KOPT-K1 (cell line): ENCODE measurements at regions not wholly inside any gene's neighbourhood (a gene's known extent, or its start where the extent isn't known, plus 50 kb on each side); places are given as distances from the start of the nearest gene placed in this dataset.

ENCODE experiments used
- H3K27ac ChIP-seq: fragments of 200-600 bp; sonication (generic); 2 replicates; pipeline ENCODE4 v1.5.1; 2016; ENCODE audit warnings: antibody characterized with exemption, mild to moderate bottlenecking, low read depth, low read length; ENCODE audit not compliant: poor library complexity, severe bottlenecking
- H3K36me3 ChIP-seq: fragments of 200-600 bp; sonication (generic); 2 replicates; pipeline ENCODE4 v1.5.1; 2017; ENCODE audit warnings: antibody characterized with exemption, mild to moderate bottlenecking, low read length, moderate library complexity; ENCODE audit not compliant: insufficient read depth
- H3K9me3 ChIP-seq: fragments of 200-600 bp; sonication (generic); 2 replicates; pipeline ENCODE4 v1.5.1; 2017; ENCODE audit warnings: antibody characterized with exemption, low read length, mild to moderate bottlenecking; ENCODE audit not compliant: insufficient read depth, poor library complexity, severe bottlenecking

DNA sequence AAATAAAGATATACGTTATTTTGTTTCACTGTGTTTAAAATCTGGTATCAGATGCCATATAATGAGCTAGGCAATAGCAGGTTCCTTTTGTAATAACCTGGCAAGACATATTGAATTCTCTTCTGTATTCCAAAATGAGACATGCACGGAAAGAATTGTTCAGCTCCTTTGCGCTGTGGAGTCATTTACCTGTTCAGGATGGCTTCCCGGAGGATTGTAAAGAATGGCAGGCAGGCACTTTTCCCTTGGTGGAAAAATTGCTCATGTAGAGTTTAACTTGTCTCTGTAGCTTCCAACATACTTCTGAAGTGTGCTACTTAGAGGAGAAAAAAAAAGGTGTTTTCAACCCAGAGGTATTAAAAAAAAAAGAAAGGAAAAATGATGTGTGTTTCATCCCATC lies 805.2 kb downstream of the GALC start:
- Histone ChIP-seq H3K27ac (no peak overlapping the region), H3K36me3 (no peaks in the 10 kb centered on the region), H3K9me3 (no peaks in the 10 kb centered on the region)

DNA sequence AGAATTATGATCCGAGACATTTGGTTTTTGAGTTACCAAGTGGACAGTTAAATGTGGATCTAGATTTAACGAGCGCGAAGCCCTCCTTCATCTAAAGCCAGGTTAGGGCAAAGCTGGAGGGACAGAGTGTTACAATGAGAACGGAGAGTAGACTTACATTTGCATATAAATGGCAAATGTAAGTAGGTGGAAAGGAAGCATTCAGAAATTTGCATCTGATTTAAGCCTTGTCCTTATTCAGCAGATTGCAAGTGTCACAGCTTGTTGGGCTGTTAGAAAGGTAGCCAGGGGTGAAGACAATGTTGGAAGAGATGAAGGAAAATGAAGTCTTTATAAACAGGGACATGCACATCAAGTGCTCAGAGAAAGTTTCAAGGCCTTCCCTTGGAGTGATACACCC lies 806.2 kb downstream of the GALC start:
- no peaks in the 10 kb centered on the region for H3K9me3 ChIP-seq
- no peak overlapping the region for H3K27ac ChIP-seq
- H3K36me3 ChIP-seq, result no peaks in the 10 kb centered on the region

DNA sequence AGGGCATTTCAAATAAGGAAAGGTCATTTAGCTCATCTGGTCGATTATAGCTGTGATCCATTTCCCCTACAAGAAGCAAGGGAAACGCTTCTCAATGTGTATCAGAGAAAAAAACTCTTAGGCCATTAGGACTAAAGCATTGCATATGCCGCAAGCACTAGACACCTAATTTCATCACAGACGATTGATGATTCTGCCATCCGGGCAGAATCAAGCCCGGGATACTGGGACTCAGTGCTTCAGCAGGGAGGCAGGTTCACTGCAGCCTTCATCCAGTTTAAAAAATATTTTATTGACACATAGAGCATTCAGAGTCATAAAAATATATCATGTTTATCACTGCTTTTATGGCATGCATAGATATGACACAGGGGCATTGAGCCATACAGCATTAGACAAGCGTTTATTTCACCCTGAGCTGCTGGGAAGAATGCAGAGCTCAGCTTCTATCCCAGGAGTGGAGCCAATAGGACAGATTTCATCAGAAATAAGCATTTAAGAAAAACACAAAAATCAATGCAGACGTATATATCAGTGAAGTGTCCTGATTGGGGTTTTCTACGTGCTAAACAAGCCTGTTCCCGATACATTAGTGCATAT lies 806.9 kb downstream of the GALC start:
- Histone ChIP-seq H3K36me3 (no peaks in the 10 kb centered on the region), H3K27ac (no peak overlapping the region)

DNA sequence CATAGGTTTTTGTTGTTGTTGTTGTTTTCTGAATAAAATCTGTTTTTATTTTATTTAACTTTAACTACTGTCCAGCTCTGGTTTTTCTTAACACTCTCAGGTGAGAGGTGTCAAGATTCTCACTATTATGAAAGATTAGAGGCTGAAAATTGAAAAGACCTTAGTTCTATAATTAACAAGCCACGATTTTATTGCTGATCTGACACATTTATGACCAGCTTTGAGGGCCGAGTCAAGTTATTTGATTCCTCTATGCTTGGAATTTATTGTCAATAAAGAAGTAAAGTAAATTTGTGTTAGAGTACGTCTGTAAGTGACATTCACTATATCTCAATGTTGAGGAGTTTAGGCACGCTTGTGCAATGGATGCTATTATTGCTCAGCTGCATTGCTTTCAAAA lies 808.8 kb downstream of the GALC start:
- no peaks in the 10 kb centered on the region for H3K36me3 ChIP-seq
- no peaks in the 10 kb centered on the region for H3K9me3 ChIP-seq
- H3K27ac ChIP-seq, result no peak overlapping the region

More for the DNA sequence above, 806.9 kb downstream of the GALC start:
- no peaks in the 10 kb centered on the region for H3K9me3 ChIP-seq

DNA sequence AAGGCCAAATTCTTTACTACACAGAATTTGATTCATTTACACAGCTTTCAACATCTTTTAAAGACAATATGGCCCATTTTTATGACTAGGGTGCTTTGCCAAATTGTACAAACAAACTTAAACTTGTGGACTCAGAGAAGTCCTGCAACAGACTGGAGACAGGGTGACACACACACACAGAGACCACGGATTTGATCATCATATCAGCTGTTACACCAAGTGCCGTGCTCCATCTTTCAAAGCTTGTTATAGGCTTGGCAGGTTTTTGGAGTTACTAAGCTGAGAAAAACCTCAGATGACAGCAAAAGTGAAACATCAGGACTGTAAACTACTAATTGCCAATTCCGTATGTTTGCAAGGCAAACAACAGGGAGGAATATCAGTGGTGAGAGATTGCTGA lies 811.7 kb downstream of the GALC start:
- no peak overlapping the region for H3K27ac ChIP-seq
- H3K36me3 ChIP-seq, result no peaks in the 10 kb centered on the region
- H3K9me3 ChIP-seq, result no peaks in the 10 kb centered on the region

DNA sequence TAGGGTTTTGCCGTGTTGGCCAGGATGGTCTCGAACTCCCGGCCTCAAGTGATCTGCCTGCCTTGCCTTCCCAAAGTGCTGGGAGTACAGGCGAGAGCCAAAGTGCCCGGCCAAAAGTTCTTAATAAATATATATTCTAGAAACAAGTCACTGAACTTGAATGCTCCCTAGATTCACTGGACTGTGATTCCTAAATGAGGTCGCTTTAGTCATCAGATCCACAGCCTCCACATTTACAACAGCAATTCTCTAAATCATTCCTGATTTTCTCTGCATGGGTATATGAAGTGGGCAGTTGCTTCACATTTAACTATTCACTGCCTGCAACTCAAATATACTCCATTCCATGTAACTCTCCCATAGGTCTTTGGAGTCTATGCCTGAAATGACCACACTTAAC lies 813.0 kb downstream of the GALC start:
- Histone ChIP-seq H3K9me3 (no peaks in the 10 kb centered on the region), H3K27ac (no peak overlapping the region), H3K36me3 (no peaks in the 10 kb centered on the region)

DNA sequence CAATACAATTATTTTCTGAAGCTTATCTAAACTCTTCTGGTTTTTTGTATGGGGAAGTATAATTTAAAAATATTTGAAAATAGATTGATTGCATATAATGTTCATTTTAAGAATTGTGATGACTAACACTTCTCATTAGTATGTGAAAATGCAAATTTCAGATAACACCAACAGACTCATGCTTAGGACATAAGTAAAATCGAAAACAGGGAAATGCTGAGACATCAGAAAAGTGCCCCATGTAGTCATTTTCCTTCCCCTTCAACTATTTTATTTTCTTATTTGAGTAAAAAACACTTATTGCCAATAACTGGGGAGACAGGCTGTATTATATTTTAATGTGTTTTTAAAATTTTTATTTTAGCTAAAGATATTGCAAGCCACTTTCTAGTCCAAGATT lies 814.7 kb downstream of the GALC start:
- no peaks in the 10 kb centered on the region for H3K9me3 ChIP-seq
- H3K27ac ChIP-seq, result no peak overlapping the region
- H3K36me3 ChIP-seq, result no peaks in the 10 kb centered on the region

DNA sequence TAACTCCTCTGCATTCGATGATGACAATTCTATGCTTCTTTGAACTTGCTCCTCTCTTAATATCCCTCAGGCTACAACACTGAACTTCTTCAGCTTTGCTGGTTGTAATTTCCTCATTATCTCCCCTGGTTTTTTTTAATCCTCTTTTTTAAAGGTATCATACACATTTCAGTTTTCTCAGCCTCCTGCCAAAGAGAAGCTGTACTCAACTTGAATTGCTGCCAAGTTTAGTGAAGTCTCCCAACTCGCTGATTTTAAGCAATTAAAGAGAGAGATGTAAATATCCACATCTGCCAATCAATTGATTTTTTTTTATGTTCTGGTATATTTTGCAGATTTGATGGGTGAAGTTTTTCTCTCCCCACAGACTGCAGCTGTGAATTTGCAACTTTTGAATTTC lies 817.8 kb downstream of the GALC start:
- Histone ChIP-seq H3K27ac (no peak overlapping the region), H3K36me3 (no peaks in the 10 kb centered on the region), H3K9me3 (no peaks in the 10 kb centered on the region)

DNA sequence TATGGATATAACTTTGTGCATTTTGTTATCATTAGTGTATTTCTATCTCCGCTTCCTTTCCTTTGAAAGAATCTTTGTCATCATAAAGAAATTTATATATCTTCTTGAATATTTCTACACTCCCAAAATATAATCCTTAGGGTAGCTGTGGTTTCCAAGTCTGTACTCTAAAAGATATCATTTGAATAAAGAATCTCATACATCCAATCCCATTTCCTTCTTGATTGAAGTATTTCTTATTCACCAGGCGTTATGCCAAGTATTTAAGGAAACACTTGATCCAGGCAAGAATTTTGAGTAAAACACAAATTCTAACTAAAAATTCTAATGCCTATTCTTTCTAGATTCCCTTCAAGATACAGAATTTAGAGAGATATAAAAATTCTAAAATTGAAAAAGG lies 821.8 kb downstream of the GALC start:
- no peaks in the 10 kb centered on the region for H3K36me3 ChIP-seq
- no peak overlapping the region for H3K27ac ChIP-seq
- H3K9me3 ChIP-seq, result no peaks in the 10 kb centered on the region

DNA sequence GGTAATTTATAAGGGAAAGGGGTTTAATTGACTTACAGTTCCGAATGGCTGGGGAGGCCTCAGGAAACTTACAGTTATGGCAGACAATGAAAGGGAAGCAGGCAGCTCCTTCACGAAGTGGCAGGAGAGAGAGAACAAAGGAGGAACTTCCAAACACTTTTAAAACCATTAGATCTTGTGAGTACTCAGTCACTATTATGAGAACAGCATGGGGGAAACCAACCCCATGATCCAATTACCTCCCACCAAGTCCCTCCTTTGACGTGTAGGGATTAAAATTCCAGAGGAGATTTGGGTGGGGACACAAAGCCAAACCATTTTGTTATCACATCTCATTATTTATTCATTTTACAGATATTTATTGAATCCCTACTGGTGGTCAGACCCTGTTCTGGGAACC lies 822.8 kb downstream of the GALC start:
- no peaks in the 10 kb centered on the region for H3K36me3 ChIP-seq
- H3K27ac ChIP-seq, result no peak overlapping the region
- no peaks in the 10 kb centered on the region for H3K9me3 ChIP-seq

DNA sequence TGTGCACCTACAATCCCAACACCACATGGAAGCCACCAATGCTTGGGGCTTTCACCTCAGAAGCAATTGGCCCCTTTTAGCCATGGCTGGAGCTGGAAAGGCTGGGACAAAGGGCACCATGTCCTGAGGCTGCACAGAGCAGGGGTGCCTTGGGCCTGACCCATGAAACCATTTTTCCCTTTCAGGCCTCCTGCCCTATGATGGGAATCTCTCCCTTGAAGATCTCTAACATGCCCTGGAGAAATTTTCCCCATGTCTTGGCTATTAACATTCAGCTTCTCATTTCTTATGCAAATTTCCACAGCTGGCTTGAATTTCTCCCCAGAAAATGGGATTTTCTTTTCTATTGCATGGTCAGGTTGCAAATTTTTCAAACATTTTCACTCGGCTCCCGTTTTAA lies 823.6 kb downstream of the GALC start:
- Histone ChIP-seq H3K27ac (no peak overlapping the region), H3K9me3 (no peaks in the 10 kb centered on the region)

DNA sequence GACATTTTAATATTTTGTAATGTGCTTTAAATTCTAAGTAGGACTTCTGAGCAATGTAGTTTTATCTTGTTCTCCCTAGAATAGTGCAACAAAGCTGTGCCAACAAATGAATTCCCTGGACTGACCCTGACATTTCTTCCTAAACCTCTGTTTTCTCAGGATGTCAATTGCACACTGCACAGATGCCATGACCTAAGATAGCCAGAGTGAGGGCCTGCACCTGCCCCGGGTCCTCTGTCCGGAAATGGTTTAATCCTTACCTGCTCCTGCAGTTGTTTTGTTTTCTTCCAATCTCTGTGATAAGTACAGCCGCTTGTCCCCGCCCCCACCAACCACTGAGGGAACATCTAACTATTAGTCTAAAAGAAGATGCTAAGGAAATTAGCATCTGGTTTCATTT lies 831.5 kb downstream of the GALC start:
- H3K36me3 ChIP-seq, result no peaks in the 10 kb centered on the region

More for the DNA sequence above, 823.6 kb downstream of the GALC start:
- H3K36me3 ChIP-seq, result no peaks in the 10 kb centered on the region

DNA sequence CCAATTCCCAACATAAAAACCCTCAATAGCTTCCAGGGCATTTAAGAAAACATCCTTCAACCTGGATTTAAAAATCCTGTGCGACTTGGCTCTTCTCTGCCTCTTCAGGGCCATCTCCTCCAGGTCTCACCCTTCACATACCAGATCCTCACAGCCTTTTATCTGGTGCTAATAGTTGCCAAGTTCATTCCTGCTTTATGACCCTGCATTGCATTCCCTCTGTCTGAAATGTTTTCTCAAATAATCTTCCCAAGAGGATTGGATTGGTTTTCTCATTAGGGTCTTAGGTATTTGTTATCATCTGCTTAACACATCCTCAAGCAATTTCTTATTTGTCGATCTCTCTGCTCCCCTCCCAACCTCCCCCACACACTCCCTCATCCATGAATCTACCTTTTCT lies 832.0 kb downstream of the GALC start:
- no peaks in the 10 kb centered on the region for H3K36me3 ChIP-seq
- H3K27ac ChIP-seq, result no peak overlapping the region
- H3K9me3 ChIP-seq, result no peaks in the 10 kb centered on the region

More for the DNA sequence above, 831.5 kb downstream of the GALC start:
- no peak overlapping the region for H3K27ac ChIP-seq
- H3K9me3 ChIP-seq, result no peaks in the 10 kb centered on the region

DNA sequence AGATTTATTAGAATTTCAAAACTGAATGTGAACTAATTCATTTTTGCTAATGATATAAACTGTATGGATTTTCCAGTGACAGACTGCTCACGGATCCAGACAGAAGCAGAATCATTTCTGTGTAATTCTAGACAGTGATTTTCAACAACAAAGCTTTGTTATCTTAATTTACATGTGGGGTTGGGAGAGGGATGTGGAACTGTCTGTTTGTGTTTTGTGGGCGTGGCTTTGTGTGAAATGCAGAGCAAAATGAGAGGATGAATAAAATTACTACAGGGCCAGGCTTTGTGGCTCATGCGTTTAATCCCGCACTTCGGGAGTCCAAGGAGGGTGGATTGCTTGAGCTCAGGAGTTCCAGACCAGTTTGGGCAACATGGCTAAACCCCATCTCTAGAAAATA lies 834.7 kb downstream of the GALC start:
- no peaks in the 10 kb centered on the region for H3K36me3 ChIP-seq
- H3K27ac ChIP-seq, result no peak overlapping the region

DNA sequence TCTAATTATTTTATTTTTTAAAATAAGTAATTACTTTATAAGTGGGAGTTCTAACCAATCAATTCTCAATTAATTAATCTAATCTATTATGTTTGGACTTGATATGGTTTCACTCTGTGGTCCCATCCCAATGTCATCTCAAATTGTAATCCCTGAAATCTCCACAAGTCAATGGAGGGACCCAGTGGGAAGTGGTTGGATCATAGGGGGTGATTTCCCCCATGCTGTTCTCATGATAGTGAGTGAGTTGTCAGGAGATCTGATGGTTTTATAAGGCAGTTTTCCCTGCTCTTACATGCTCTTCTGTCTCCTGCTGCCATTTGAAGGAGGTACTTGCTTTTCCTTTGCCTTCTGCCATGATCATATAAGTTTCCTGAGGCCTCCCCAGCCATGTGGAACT lies 836.1 kb downstream of the GALC start:
- Histone ChIP-seq H3K9me3 (no peaks in the 10 kb centered on the region), H3K36me3 (no peaks in the 10 kb centered on the region), H3K27ac (no peak overlapping the region)

More for the DNA sequence above, 834.7 kb downstream of the GALC start:
- H3K9me3 ChIP-seq, result no peaks in the 10 kb centered on the region

DNA sequence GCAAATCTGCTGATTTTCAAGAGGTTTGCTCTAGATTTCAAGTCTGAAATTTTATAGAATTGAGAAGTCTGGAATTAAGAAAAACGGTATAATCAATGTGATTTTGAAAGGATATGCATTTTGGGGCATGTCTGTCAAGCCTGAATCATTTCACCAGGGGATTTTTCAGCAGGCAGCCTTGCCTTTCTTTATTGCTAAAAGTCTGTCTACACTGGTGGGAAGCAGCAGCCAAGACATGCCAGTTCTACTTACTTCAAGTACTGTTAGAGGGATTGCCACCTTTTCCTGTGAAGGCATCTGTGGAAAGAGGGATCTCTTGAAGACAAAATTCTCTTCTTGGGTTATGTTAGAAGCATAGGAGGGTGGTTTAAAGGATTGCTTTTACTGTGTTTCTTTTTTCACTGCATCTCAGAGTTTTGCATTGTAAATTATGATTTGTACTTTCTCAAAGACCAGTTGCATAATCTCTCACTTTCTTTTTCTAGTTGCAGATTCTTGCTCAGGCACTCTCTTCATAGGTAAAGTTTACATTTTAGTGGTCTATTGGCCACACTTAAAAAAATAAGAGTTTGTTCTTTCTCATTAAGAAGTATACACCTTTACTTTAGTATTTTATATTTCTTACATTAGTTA lies 837.0 kb downstream of the GALC start:
- Histone ChIP-seq H3K36me3 (no peaks in the 10 kb centered on the region), H3K9me3 (no peaks in the 10 kb centered on the region), H3K27ac (no peak overlapping the region)
